Liver (tissue), 7 donors: ENCODE measurements at regions not wholly inside any gene's neighbourhood (a gene's known extent, or its start where the extent isn't known, plus 50 kb on each side); places are given as distances from the start of the nearest gene placed in this dataset.

Experiments
- DNase-seq: peaks from one replicate; pipeline ENCODE4 v3.0.0-alpha.2; 2017; ENCODE audit warnings: low spot score
- H3K27ac ChIP-seq, 2 donors: one replicate each; pipeline ENCODE4 v1.7.0; 2013; ENCODE audit warnings: inconsistent platforms in 2 of 2, low read length in 2 of 2, control low read depth in 1 of 2, low read depth in 1 of 2, mild to moderate bottlenecking in 1 of 2
- H3K27me3 ChIP-seq, 4 donors: one replicate each; pipeline versions ENCODE4 v1.6.1 to v1.7.0; 2013; ENCODE audit warnings: low read length in 3 of 4, inconsistent platforms in 1 of 4, mild to moderate bottlenecking in 1 of 4, moderate library complexity in 1 of 4; ENCODE audit not compliant: control insufficient read depth in 4 of 4, insufficient read depth in 4 of 4
- H3K36me3 ChIP-seq, 4 donors: one replicate each; pipeline versions ENCODE4 v1.6.1 to v1.7.0; 2013; ENCODE audit warnings: low read length in 3 of 4, mild to moderate bottlenecking in 3 of 4, low read depth in 1 of 4, moderate library complexity in 1 of 4; ENCODE audit not compliant: control insufficient read depth in 4 of 4, insufficient read depth in 3 of 4
- H3K4me1 ChIP-seq, 4 donors: one replicate each; pipeline versions ENCODE4 v1.6.1 to v1.7.0; 2013; ENCODE audit warnings: low read length in 3 of 4, mild to moderate bottlenecking in 3 of 4, moderate library complexity in 1 of 4; ENCODE audit not compliant: control insufficient read depth in 4 of 4, insufficient read depth in 4 of 4
- H3K4me3 ChIP-seq, 3 donors: one replicate each; pipeline versions ENCODE4 v1.6.1 to v1.7.0; 2013; ENCODE audit warnings: low read length in 3 of 3, control low read depth in 1 of 3, low read depth in 1 of 3, mild to moderate bottlenecking in 1 of 3
- H3K9ac ChIP-seq, 2 donors: one replicate each; pipeline ENCODE4 v1.7.0; 2013; ENCODE audit warnings: low read length in 2 of 2, mild to moderate bottlenecking in 2 of 2, moderate library complexity in 2 of 2, control low read depth in 1 of 2, low read depth in 1 of 2
- H3K9me3 ChIP-seq, 4 donors: one replicate each; pipeline versions ENCODE4 v1.6.1 to v1.7.0; 2013; ENCODE audit warnings: low read length in 3 of 4; ENCODE audit not compliant: control insufficient read depth in 4 of 4
- EGR1 ChIP-seq, 2 donors: IDR thresholded peaks; 2 replicates each; pipeline ENCODE4 v1.6.1; 2016 to 2018; ENCODE audit warnings: antibody characterized with exemption in 2 of 2, low read depth in 2 of 2
- FOXA1 ChIP-seq: IDR thresholded peaks from 2 replicates; pipeline ENCODE4 v1.6.1; 2016; ENCODE audit warnings: antibody characterized with exemption
- FOXA2 ChIP-seq: IDR thresholded peaks from 2 replicates; pipeline ENCODE4 v1.6.1; 2016; ENCODE audit warnings: antibody characterized with exemption
- GABPA ChIP-seq, 2 donors: IDR thresholded peaks in 1 of 2; conservative IDR thresholded peaks in 1 of 2; 2 replicates each; pipeline ENCODE4 v1.6.1; 2016; ENCODE audit warnings: antibody characterized with exemption in 2 of 2, mild to moderate bottlenecking in 1 of 2, moderate library complexity in 1 of 2
- HNF4A ChIP-seq, 2 donors: conservative IDR thresholded peaks; 2 replicates each; pipeline ENCODE4 v1.6.1; 2016; ENCODE audit warnings: antibody characterized with exemption in 2 of 2, mild to moderate bottlenecking in 2 of 2
- HNF4G ChIP-seq: IDR thresholded peaks from 2 replicates; pipeline ENCODE4 v1.6.1; 2016; ENCODE audit warnings: antibody characterized with exemption
- JUND ChIP-seq, 2 donors: IDR thresholded peaks; 2 replicates each; pipeline ENCODE4 v1.6.1; 2016; ENCODE audit warnings: antibody characterized with exemption in 2 of 2
- NR2F2 ChIP-seq: IDR thresholded peaks from 2 replicates; pipeline ENCODE4 v1.6.1; 2016; ENCODE audit warnings: antibody characterized with exemption
- RAD21 ChIP-seq, 2 donors: IDR thresholded peaks; 2 replicates each; pipeline ENCODE4 v1.6.1; 2016; ENCODE audit warnings: antibody characterized with exemption in 2 of 2, mild to moderate bottlenecking in 2 of 2
- RXRA ChIP-seq, 2 donors: IDR thresholded peaks; 2 replicates each; pipeline ENCODE4 v1.6.1; 2017 to 2018; ENCODE audit warnings: antibody characterized with exemption in 2 of 2, mild to moderate bottlenecking in 1 of 2
- SP1 ChIP-seq: IDR thresholded peaks from 2 replicates; pipeline ENCODE4 v1.6.1; 2018; ENCODE audit warnings: antibody characterized with exemption, mild to moderate bottlenecking
- TAF1 ChIP-seq: conservative IDR thresholded peaks from 2 replicates; pipeline ENCODE4 v1.6.1; 2016; ENCODE audit warnings: antibody characterized with exemption, mild to moderate bottlenecking
- YY1 ChIP-seq: IDR thresholded peaks from 2 replicates; pipeline ENCODE4 v1.6.1; 2016; ENCODE audit warnings: antibody characterized with exemption, mild to moderate bottlenecking
- WGBS: extraction: QIAGEN DNeasy Blood & Tissue Kit; methylation state at CpG from one replicate; pipeline ENCODE4 v1.1.7; 2013; 5-methylcytosine and 5-hydroxymethylcytosine counted together
- TF ChIP-seq, protein P1 (sequence below): IDR thresholded peaks from 2 replicates; pipeline ENCODE4 v1.6.1; 2016; ENCODE audit warnings: antibody characterized with exemption, mild to moderate bottlenecking
- TF ChIP-seq, protein P2 (sequence below): IDR thresholded peaks from 2 replicates; pipeline ENCODE4 v1.6.1; 2016; ENCODE audit warnings: antibody characterized with exemption
- donor health status: healthy.
- donor health status: healthy.
- donor health status: healthy.
- donor health status: healthy.

DNA sequence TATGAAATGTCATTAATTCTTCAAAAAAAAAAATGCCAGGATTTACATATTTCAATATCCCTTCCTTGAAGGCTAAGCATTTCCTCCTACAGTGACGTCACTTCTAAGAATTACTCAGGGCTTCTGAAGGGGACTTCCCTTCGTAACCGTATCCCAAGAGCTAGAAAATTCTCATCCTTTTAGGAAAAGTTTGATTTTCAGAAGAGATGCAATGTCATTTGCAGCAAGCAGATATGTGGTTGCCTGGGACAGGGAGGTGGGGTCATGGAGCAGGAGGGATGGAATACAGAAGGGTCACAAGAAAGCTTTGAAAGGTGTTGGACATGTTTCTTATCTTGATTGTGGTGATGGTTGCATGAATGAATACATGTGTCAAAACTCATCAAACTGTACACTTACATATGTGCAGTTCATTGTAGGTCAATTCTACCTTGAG lies 97.0 kb upstream of the ATL2 start:
- Histone ChIP-seq H3K9me3 (no peaks in the 10 kb centered on the region), H3K27ac (no peak overlapping the region), H3K27me3 (no peaks in the 10 kb centered on the region), H3K4me1 (peaks cover 0 to 4% (median 2%) of the 10 kb centered on the region in 4 donors), H3K36me3 (no peaks in the 10 kb centered on the region), H3K4me3 (no peak overlapping the region), H3K9ac (no peak overlapping the region)
- TF ChIP-seq RAD21 (IDR thresholded peaks at IDR 0.05) (no peak), HNF4G (no peak), HNF4A (conservative IDR thresholded peaks at IDR 0.05) (no peak), GABPA (IDR thresholded peaks at IDR 0.05 in 1 of 2, conservative IDR thresholded peaks at IDR 0.05 in 1 of 2) (no peak), EGR1 (IDR thresholded peaks at IDR 0.05; ENCODE audit: low read depth in 2 of 2) (no peak), NR2F2 (no peak), JUND (IDR thresholded peaks at IDR 0.05) (no peak), SP1 (no peak), FOXA1 (no peak), TAF1 (no peak), RXRA (IDR thresholded peaks at IDR 0.05) (no peak), YY1 (no peak)
- TF ChIP-seq, protein P1, sequence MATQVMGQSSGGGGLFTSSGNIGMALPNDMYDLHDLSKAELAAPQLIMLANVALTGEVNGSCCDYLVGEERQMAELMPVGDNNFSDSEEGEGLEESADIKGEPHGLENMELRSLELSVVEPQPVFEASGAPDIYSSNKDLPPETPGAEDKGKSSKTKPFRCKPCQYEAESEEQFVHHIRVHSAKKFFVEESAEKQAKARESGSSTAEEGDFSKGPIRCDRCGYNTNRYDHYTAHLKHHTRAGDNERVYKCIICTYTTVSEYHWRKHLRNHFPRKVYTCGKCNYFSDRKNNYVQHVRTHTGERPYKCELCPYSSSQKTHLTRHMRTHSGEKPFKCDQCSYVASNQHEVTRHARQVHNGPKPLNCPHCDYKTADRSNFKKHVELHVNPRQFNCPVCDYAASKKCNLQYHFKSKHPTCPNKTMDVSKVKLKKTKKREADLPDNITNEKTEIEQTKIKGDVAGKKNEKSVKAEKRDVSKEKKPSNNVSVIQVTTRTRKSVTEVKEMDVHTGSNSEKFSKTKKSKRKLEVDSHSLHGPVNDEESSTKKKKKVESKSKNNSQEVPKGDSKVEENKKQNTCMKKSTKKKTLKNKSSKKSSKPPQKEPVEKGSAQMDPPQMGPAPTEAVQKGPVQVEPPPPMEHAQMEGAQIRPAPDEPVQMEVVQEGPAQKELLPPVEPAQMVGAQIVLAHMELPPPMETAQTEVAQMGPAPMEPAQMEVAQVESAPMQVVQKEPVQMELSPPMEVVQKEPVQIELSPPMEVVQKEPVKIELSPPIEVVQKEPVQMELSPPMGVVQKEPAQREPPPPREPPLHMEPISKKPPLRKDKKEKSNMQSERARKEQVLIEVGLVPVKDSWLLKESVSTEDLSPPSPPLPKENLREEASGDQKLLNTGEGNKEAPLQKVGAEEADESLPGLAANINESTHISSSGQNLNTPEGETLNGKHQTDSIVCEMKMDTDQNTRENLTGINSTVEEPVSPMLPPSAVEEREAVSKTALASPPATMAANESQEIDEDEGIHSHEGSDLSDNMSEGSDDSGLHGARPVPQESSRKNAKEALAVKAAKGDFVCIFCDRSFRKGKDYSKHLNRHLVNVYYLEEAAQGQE, result no peak
- TF ChIP-seq, protein P2, sequence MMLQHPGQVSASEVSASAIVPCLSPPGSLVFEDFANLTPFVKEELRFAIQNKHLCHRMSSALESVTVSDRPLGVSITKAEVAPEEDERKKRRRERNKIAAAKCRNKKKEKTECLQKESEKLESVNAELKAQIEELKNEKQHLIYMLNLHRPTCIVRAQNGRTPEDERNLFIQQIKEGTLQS, result no peak
- WGBS, result 66% methylated on average over 3 of the region's 3 CpGs
- no peak for DNase-seq

DNA sequence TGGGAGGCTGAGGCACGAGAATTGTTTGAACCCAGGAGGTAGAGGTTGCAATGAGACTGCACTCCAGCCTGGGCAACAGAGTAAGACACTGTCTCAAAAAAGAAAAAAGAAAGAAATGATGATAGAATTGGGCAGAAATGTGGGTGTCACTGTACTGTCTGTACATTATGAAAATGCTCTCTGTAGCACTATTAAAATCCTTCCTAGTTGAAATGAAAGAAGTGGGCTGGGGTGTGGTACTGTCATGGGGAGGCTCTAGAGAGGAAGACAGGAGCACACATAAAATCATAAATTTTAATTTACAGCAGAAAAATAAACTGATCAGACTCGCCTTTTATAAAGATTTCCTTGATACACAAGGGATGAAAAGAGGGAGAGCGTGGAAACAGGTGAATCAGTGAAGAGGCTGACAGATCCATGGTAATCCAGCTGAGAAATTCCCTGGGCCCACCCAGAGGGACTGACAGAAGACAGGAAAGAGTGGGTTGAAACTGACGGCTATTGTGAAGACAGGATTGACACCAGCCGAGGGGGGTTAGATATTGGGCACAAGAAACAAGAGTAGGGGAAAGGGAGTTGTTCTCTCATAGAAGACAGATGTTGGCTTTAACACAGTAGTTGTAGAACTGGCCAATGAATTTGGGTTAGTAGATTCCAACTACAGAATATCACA lies 96.4 kb upstream of the ATL2 start:
- H3K4me1 ChIP-seq, result peaks cover 0 to 4% (median 2%) of the 10 kb centered on the region in 4 donors
- no peaks in the 10 kb centered on the region for H3K9me3 ChIP-seq
- H3K27ac ChIP-seq, result no peak overlapping the region
- no peak overlapping the region for H3K4me3 ChIP-seq
- H3K36me3 ChIP-seq, result no peaks in the 10 kb centered on the region
- TF ChIP-seq FOXA1, result no peak
- no peak for TF ChIP-seq GABPA (IDR thresholded peaks at IDR 0.05 in 1 of 2, conservative IDR thresholded peaks at IDR 0.05 in 1 of 2)
- no peak for DNase-seq
- no peak overlapping the region for H3K9ac ChIP-seq
- 83% methylated on average over 5 of the region's 5 CpGs for WGBS
- H3K27me3 ChIP-seq, result no peaks in the 10 kb centered on the region

DNA sequence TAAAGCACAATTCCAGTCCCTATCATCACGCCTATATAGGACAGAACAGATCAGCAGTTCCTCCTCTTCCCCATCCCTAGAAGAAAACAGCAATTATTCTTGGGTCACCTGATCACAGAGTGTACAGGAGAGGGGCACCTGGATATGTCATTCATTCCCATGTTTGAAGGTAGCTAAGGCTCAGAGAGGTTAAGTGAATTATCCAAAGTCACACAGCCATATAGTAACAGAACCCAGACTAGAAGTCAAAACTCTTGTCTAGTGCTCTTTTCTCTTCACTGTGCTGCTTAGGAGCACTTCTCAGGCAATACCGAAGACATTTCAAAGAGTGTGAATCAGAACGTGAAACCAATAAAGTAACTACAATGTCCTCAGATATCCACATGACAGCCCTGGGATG lies 93.0 kb upstream of the ATL2 start:
- no peak for DNase-seq
- H3K9ac ChIP-seq, result no peak overlapping the region
- H3K27me3 ChIP-seq, result no peaks in the 10 kb centered on the region
- H3K4me3 ChIP-seq, result no peak overlapping the region
- TF ChIP-seq FOXA2 (no peak), JUND (IDR thresholded peaks at IDR 0.05) (no peak), EGR1 (IDR thresholded peaks at IDR 0.05; ENCODE audit: low read depth in 2 of 2) (no peak), HNF4A (conservative IDR thresholded peaks at IDR 0.05) (no peak), FOXA1 (no peak), NR2F2 (no peak)
- TF ChIP-seq, protein P2, result no peak
- H3K9me3 ChIP-seq, result no peaks in the 10 kb centered on the region
- no peak overlapping the region for H3K27ac ChIP-seq
- no peaks in the 10 kb centered on the region for H3K36me3 ChIP-seq
- 92% methylated on average over 3 of the region's 3 CpGs for WGBS
- H3K4me1 ChIP-seq, result peaks cover 0 to 4% (median 1%) of the 10 kb centered on the region in 4 donors
